Neural cell (in vitro differentiated cells): ENCODE measurements at regions not wholly inside any gene's neighbourhood (a gene's known extent, or its start where the extent isn't known, plus 50 kb on each side); places are given as distances from the start of the nearest gene placed in this dataset.

ENCODE experiments used
- H2AFZ ChIP-seq: fragments of 200-600, 300-800 bp; sonication (generic), shearing (Covaris generic); 2 replicates; pipeline ENCODE4 v1.6.0; 2014; ENCODE audit warnings: low read depth, mild to moderate bottlenecking, antibody characterized with exemption, low read length, moderate library complexity
- H3F3A ChIP-seq: fragments of 200-600 bp; shearing (Covaris generic); 2 replicates; pipeline ENCODE4 v1.6.1; 2016; ENCODE audit warnings: mild to moderate bottlenecking, moderate library complexity, mixed read lengths, antibody characterized with exemption, low read length; ENCODE audit not compliant: insufficient read depth, poor library complexity, severe bottlenecking
- H3K27ac ChIP-seq: fragments of 200-600, 300-800 bp; sonication (generic), shearing (Covaris generic); 2 replicates; pipeline ENCODE4 v1.5.1; 2014; ENCODE audit warnings: mild to moderate bottlenecking, low read length, moderate library complexity
- H3K27me3 ChIP-seq: fragments of 300-800, 200-600 bp; sonication (generic), shearing (Covaris generic); 2 replicates; pipeline ENCODE4 v1.6.0; 2014; ENCODE audit warnings: mild to moderate bottlenecking, low read depth, low read length, moderate library complexity; ENCODE audit not compliant: insufficient read depth
- H3K36me3 ChIP-seq: fragments of 300-800, 200-600 bp; sonication (generic), shearing (Covaris generic); 2 replicates; pipeline ENCODE4 v1.5.1; 2014; ENCODE audit warnings: mild to moderate bottlenecking, antibody characterized with exemption, low read length, moderate library complexity; ENCODE audit not compliant: insufficient read depth
- H3K4me2 ChIP-seq: fragments of 300-800, 200-600 bp; sonication (generic), shearing (Covaris generic); 2 replicates; pipeline ENCODE4 v1.6.0; 2014; ENCODE audit warnings: mild to moderate bottlenecking, low read length
- H3K4me3 ChIP-seq: fragments of 300-800, 200-600 bp; sonication (generic), shearing (Covaris generic); 2 replicates; pipeline ENCODE4 v1.5.1; 2014; ENCODE audit warnings: mild to moderate bottlenecking, low read length, moderate library complexity
- H3K79me2 ChIP-seq: fragments of 200-600 bp; shearing (Covaris generic); replicated peaks from 2 replicates; pipeline ENCODE4 v1.6.0; 2014; ENCODE audit warnings: mild to moderate bottlenecking, low read length, moderate library complexity; ENCODE audit not compliant: insufficient read depth
- H3K9ac ChIP-seq: fragments of 300-800, 200-600 bp; sonication (generic), shearing (Covaris generic); 2 replicates; pipeline ENCODE4 v1.6.1; 2016; ENCODE audit warnings: mild to moderate bottlenecking, low read length, mixed read lengths
- H3K9me2 ChIP-seq: fragments of 200-600 bp; shearing (Covaris generic); 2 replicates; pipeline ENCODE4 v1.6.1; 2016; ENCODE audit warnings: mild to moderate bottlenecking, low read length, mixed read lengths; ENCODE audit not compliant: insufficient read depth
- H3K9me3 ChIP-seq: fragments of 200-600, 300-800 bp; sonication (generic), shearing (Covaris generic); 2 replicates; pipeline ENCODE4 v1.6.1; 2016; ENCODE audit warnings: mild to moderate bottlenecking, mixed run types, low read length, moderate library complexity, mixed read lengths
- H4K20me1 ChIP-seq: fragments of 200-600 bp; shearing (Covaris generic); 2 replicates; pipeline ENCODE4 v1.6.1; 2016; ENCODE audit warnings: mild to moderate bottlenecking, mixed run types; ENCODE audit not compliant: insufficient read depth
- CTCF ChIP-seq: fragments of 450-650 bp; IDR thresholded peaks from 2 replicates; pipeline ENCODE4 v1.5.1; 2014; ENCODE audit warnings: antibody characterized with exemption, mild to moderate bottlenecking, moderate library complexity; ENCODE audit not compliant: poor library complexity, severe bottlenecking
- EP300 ChIP-seq: fragments of 450-650 bp; conservative IDR thresholded peaks from 2 replicates; pipeline ENCODE4 v1.6.1; 2014; ENCODE audit warnings: antibody characterized with exemption, mild to moderate bottlenecking, moderate library complexity; ENCODE audit not compliant: poor library complexity, severe bottlenecking
- EZH2 ChIP-seq: fragments of 200-600, 300-800 bp; shearing (Covaris generic), sonication (generic); IDR thresholded peaks from 2 replicates; pipeline ENCODE4 v1.6.1; 2014; ENCODE audit warnings: antibody characterized with exemption, low read length, borderline replicate concordance, mild to moderate bottlenecking; ENCODE audit not compliant: insufficient read depth, poor library complexity, severe bottlenecking
- MXI1 ChIP-seq: fragments of 450-650 bp; conservative IDR thresholded peaks from 2 replicates; pipeline ENCODE4 v1.6.1; 2014; ENCODE audit warnings: antibody characterized with exemption, mild to moderate bottlenecking; ENCODE audit not compliant: poor library complexity, severe bottlenecking
- POLR2AphosphoS5 ChIP-seq: IDR thresholded peaks from 2 replicates; pipeline ENCODE4 v1.6.1; 2012
- RAD21 ChIP-seq: fragments of 450-650 bp; conservative IDR thresholded peaks from 2 replicates; pipeline ENCODE4 v1.6.1; 2014; ENCODE audit warnings: antibody characterized with exemption, mild to moderate bottlenecking, moderate library complexity
- REST ChIP-seq: IDR thresholded peaks from 2 replicates; pipeline ENCODE4 v1.6.1; 2012; ENCODE audit warnings: borderline replicate concordance
- SMC3 ChIP-seq: fragments of 450-650 bp; conservative IDR thresholded peaks from 2 replicates; pipeline ENCODE4 v1.6.1; 2014; ENCODE audit warnings: antibody characterized with exemption, mild to moderate bottlenecking, moderate library complexity; ENCODE audit not compliant: poor library complexity
- TAF1 ChIP-seq: IDR thresholded peaks from 2 replicates; pipeline ENCODE4 v1.6.1; 2012; ENCODE audit warnings: low read depth

- H3K27ac ChIP-seq = no peak overlapping the region
- TF ChIP-seq TAF1 (no peak), RAD21 (no peak), SMC3 (no peak), EZH2 (no peak), REST (no peak), CTCF (no peak), EP300 (no peak), POLR2AphosphoS5 (no peak), MXI1 (no peak)
- no peaks in the 10 kb centered on the region for H3K9me3 ChIP-seq
- H3K27me3 ChIP-seq = no peaks in the 10 kb centered on the region
- H4K20me1 ChIP-seq = no peaks in the 10 kb centered on the region
- no peaks in the 10 kb centered on the region for H3K36me3 ChIP-seq
- H2AFZ ChIP-seq = no peak overlapping the region
- no peak overlapping the region for H3K9ac ChIP-seq
- H3F3A ChIP-seq = no peaks in the 10 kb centered on the region
- peak overlapping the region; percentile 16 for H3K4me3 ChIP-seq
- no peaks in the 10 kb centered on the region for H3K79me2 ChIP-seq
- H3K4me2 ChIP-seq = no peak overlapping the region
- no peaks in the 10 kb centered on the region for H3K9me2 ChIP-seq
Measured at GRCh38 chr5:54719384-54720283, 202.1 kb downstream of the SNX18 start.

GRCh38 chr5:54718656-54719055 lies 201.1 kb downstream of the SNX18 start:
- Histone ChIP-seq H3K27ac (no peak overlapping the region), H3K9ac (no peak overlapping the region), H3K27me3 (no peaks in the 10 kb centered on the region), H3K36me3 (no peaks in the 10 kb centered on the region), H3K4me2 (no peak overlapping the region), H2AFZ (no peak overlapping the region), H3K9me3 (no peaks in the 10 kb centered on the region), H3K79me2 (no peaks in the 10 kb centered on the region), H3F3A (no peaks in the 10 kb centered on the region), H3K9me2 (no peaks in the 10 kb centered on the region), H4K20me1 (no peaks in the 10 kb centered on the region), H3K4me3 (no peak overlapping the region)
- TF ChIP-seq CTCF = no peak
- no peak for TF ChIP-seq MXI1
- no peak for TF ChIP-seq SMC3
- no peak for TF ChIP-seq EP300
- TF ChIP-seq POLR2AphosphoS5 = no peak
- no peak for TF ChIP-seq EZH2
- TF ChIP-seq TAF1 = no peak
- TF ChIP-seq REST = no peak
- no peak for TF ChIP-seq RAD21
